Keratinocyte (primary cell): ENCODE measurements at regions not wholly inside any gene's neighbourhood (a gene's known extent, or its start where the extent isn't known, plus 50 kb on each side); places are given as distances from the start of the nearest gene placed in this dataset.

ENCODE experiments used
- EZH2 ChIP-seq: IDR thresholded peaks from one replicate; pipeline ENCODE4 v1.6.1; 2012; ENCODE audit warnings: inconsistent platforms, mild to moderate bottlenecking, low read length, moderate library complexity
- TF ChIP-seq, protein P1 (sequence below), 3 experiments: IDR thresholded peaks in 1 of 3; conservative IDR thresholded peaks in 1 of 3; optimal IDR thresholded peaks in 1 of 3; 2 replicates in 2 of 3; 3 replicates in 1 of 3; pipeline versions ENCODE3 to v1.5.1; 2011; ENCODE audit warnings: low read length in 3 of 3, mild to moderate bottlenecking in 3 of 3, moderate library complexity in 2 of 3, control low read depth in 1 of 3, inconsistent platforms in 1 of 3; ENCODE audit not compliant: insufficient read depth in 2 of 3; ENCODE audit errors: extremely low read depth in 1 of 3

DNA sequence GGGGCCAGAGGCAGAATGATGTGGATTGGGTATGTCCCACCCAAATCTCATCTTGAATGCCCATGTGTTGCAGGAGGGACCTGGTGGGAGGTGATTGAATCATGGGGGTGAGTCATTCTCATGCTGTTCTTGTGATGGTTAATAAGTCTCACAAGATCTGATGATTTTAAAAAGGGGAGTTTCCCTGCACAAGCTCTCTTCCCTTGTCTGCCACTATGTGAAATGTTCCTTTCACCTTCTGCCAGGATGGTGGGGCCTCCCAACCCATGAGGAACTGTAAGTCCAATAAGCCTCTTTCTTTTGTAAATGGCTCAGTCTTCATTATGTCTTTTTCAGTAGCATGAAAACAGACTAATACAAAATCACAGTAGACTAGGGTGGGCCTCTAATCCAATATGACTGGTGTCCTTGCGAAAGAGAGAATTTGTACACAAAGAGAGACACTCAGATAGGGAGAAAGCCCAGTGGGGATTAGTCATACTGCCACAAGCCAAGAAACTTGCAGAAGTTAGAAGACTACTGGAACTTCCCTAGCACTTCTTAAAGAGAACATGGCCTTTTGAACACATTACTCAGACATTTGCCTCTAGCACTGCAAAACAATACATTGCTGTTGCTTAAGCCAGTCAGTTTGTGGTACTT, 68.4 kb downstream of the ANXA1 start:
- TF ChIP-seq, protein P1, sequence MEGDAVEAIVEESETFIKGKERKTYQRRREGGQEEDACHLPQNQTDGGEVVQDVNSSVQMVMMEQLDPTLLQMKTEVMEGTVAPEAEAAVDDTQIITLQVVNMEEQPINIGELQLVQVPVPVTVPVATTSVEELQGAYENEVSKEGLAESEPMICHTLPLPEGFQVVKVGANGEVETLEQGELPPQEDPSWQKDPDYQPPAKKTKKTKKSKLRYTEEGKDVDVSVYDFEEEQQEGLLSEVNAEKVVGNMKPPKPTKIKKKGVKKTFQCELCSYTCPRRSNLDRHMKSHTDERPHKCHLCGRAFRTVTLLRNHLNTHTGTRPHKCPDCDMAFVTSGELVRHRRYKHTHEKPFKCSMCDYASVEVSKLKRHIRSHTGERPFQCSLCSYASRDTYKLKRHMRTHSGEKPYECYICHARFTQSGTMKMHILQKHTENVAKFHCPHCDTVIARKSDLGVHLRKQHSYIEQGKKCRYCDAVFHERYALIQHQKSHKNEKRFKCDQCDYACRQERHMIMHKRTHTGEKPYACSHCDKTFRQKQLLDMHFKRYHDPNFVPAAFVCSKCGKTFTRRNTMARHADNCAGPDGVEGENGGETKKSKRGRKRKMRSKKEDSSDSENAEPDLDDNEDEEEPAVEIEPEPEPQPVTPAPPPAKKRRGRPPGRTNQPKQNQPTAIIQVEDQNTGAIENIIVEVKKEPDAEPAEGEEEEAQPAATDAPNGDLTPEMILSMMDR (optimal IDR thresholded peaks at IDR 0.05 in 1 of 3, IDR thresholded peaks at IDR 0.05 in 1 of 3, conservative IDR thresholded peaks at IDR 0.05 in 1 of 3; ENCODE audit: extremely low read depth in 1 of 3, insufficient read depth in 2 of 3, low read length in 3 of 3) = no peak
- TF ChIP-seq EZH2 = no peak
